ENCODE measurements at regions not wholly inside any gene's neighbourhood (a gene's known extent, or its start where the extent isn't known, plus 50 kb on each side); places are given as distances from the start of the nearest gene placed in this dataset.

DNA sequence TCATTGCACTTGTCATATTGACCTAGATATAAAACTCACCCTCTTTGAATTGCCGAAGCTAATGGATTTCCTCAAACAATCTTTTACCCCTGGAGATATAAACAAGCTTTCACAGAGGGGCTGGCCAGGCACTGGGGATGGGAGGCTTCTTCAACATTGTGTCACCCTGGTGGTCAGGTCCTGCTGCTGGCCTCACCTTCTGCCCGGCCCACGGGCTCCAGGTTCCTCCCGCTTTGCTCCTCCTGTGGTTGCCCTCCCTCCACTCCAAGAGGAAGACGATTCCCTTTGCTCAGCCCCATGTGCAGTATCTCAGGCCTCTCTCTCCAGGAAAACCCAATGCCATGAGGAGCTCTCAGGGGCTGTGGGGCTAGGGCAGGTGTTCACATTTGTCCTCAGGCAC is 118.1 kb upstream of the ADCY1 start:
- TF ChIP-seq CTCF (IDR thresholded peaks at IDR 0.05) (no peak), POLR2A (IDR thresholded peaks at IDR 0.05) (no peak), POLR2AphosphoS5 (IDR thresholded peaks at IDR 0.05) (no peak), EP300 (IDR thresholded peaks at IDR 0.05) (no peak)

Data from gastroesophageal sphincter (tissue), 3 donors.